CMK (cell line): ENCODE measurements at regions not wholly inside any gene's neighbourhood (a gene's known extent, or its start where the extent isn't known, plus 50 kb on each side); places are given as distances from the start of the nearest gene placed in this dataset.

Experiments used
- DNase-seq: peaks from one replicate; pipeline ENCODE4 v3.0.0-alpha.2; 2010; ENCODE audit warnings: low read depth

DNA sequence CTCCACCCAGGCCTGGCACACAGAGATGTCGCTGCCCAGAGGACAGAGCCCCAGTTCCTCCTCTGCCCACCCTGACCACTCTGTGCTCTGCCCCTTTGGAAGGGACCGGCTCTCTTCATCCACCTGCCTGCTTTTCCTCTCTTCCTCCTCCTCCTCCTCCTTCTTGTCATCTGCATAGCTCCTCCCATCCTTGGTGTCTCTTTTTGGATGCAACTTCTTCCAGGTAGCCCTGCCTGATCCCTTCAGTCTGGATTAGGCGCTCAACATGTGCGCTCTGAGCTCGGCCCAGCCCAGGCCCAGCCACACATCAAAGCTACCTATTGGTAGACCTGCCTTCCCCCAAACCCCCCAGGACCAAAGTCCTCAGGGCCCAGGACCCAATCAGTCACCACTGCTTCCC lies 52.6 kb upstream of the RXRA start:
- no peak for DNase-seq

DNA sequence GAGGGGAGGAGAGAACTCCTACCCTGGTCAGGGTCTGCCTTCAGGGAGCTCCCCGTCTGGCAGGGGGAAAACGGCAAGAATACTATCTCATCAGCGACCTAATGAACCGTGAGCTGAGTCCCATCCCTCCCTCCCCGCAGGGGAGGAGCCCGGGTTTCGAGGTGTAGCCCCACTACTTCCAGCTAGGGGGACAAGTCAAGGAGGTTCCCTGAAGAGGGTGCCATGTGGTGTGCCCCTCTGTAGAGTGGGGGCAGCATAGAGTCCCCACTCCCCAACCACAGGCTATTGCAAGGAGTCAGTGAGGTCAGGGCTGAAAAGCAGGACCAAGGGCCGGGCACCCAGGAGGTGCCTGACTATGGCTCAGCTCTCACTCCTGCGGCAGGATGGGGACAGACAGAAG lies 50.9 kb upstream of the RXRA start:
- no peak for DNase-seq

GRCh38 chr9:134276453-134277245 lies 49.6 kb upstream of the RXRA start:
- DNase-seq: no peak
